Activated B cell treated with CpG ODN at 0.5 μM for 24 hours (primary cell): ENCODE measurements at regions not wholly inside any gene's neighbourhood (a gene's known extent, or its start where the extent isn't known, plus 50 kb on each side); places are given as distances from the start of the nearest gene placed in this dataset.

Experiments
- ATAC-seq: fragments of 200-7000 bp; cut with Tn5 transposase; one replicate; pipeline ENCODE4 v1.10.0; 2021; ENCODE audit warnings: low read depth, mild to moderate bottlenecking, moderate library complexity
- CTCF ChIA-PET: fragments of 350-600 bp; sonication (Branson Sonifier 250); formaldehyde crosslinking; loops from one replicate; lab custom pipeline; 2021; ENCODE audit warnings: antibody characterized with exemption; lab: Charles Lee
- POLR2A ChIA-PET: fragments of 350-600 bp; sonication (Branson Sonifier 250); formaldehyde crosslinking; loops from one replicate; lab custom pipeline; 2021; ENCODE audit warnings: antibody characterized with exemption; lab: Charles Lee
- DNase-seq: peaks from one replicate; pipeline ENCODE4 v3.0.0; 2022
- H3K27ac Mint-ChIP-seq: one replicate; pipeline ENCODE4 v1.8.0; 2020; ENCODE audit warnings: mixed read lengths
- H3K27me3 Mint-ChIP-seq: one replicate; pipeline ENCODE4 v1.8.0; 2021; ENCODE audit warnings: mixed read lengths
- H3K36me3 Mint-ChIP-seq: one replicate; pipeline ENCODE4 v1.8.0; 2021; ENCODE audit warnings: low read depth, mixed read lengths
- H3K4me1 Mint-ChIP-seq: one replicate; pipeline ENCODE4 v1.8.0; 2021; ENCODE audit warnings: mixed read lengths
- H3K4me3 Mint-ChIP-seq: one replicate; pipeline ENCODE4 v1.8.0; 2020; ENCODE audit warnings: mild to moderate bottlenecking, mixed read lengths
- H3K9me3 Mint-ChIP-seq: one replicate; pipeline ENCODE4 v1.8.0; 2020; ENCODE audit warnings: mixed read lengths
- intact Hi-C: fragments of 100-400 bp; cut with micrococcal nuclease; formaldehyde crosslinking; loops from one replicate; pipeline ENCODE4 v1.15.1; 2024
- TF ChIP-seq, protein P1 (sequence below): fragments of 200-600 bp; IDR thresholded peaks from one replicate; pipeline ENCODE4 v1.8.0; 2022; ENCODE audit warnings: antibody characterized with exemption, mild to moderate bottlenecking

DNA sequence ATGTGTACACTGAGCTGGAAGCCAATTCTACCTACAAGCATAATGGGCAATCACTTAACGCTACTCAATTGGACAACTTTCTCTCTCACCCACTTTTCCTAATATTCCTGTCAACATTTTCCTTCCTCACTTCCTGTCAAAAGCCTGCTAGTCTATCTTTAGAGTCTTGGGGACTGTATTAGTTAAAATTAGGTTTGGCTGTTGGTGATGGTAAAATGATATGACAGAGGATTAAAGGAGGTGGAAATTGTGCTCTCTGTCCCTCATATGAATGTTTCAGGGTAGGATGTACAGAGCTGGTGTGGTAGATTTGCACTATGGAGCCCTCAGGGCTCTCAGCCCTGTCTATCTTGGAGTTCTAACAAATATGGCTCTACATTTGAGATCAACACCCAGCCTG is 129.7 kb downstream of the CEP57L1 start:
- TF ChIP-seq, protein P1, sequence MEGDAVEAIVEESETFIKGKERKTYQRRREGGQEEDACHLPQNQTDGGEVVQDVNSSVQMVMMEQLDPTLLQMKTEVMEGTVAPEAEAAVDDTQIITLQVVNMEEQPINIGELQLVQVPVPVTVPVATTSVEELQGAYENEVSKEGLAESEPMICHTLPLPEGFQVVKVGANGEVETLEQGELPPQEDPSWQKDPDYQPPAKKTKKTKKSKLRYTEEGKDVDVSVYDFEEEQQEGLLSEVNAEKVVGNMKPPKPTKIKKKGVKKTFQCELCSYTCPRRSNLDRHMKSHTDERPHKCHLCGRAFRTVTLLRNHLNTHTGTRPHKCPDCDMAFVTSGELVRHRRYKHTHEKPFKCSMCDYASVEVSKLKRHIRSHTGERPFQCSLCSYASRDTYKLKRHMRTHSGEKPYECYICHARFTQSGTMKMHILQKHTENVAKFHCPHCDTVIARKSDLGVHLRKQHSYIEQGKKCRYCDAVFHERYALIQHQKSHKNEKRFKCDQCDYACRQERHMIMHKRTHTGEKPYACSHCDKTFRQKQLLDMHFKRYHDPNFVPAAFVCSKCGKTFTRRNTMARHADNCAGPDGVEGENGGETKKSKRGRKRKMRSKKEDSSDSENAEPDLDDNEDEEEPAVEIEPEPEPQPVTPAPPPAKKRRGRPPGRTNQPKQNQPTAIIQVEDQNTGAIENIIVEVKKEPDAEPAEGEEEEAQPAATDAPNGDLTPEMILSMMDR = no peak
- CTCF ChIA-PET = no interaction called here
- H3K4me1 Mint-ChIP-seq = no peaks in the 10 kb centered on the region

DNA sequence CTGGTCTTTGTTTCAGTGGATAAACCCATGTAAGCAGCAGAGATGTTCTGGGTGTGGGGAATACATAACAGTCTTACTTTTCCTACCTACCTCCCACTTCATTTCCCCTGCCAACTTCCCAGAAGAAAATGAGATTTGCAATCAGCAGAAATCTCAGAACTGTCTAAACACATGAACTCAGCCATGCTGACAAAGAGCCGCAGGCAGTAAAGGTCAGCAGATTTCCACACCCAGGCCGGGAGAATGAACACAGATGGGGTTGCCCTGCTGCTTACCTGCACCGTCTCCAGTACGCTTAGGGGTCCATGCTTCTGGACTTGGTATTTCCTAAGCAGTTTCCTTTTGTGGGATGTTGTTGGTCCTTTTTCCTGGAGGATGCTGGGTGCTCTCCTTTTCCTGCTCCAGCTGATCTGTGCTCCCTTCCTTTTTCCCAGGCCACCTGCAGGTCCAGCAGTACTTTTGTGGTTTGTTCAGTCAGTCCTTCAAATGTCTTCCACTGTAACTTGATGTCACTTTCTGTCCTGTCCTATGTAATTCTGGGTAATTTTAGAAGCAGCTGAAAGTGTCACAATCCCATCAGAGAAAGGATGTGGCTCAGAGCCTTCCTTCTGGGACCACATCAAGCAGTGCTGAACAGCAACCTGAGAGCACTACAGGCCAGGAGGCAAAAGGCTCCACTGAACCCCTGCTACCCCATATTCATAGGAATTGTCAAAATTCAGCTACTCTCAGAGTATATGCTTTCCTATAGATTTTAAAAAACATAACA is 129.0 kb downstream of the CEP57L1 start:
- ATAC-seq = no peak
- POLR2A ChIA-PET = no interaction called here
- H3K9me3 Mint-ChIP-seq = no peaks in the 10 kb centered on the region
- TF ChIP-seq, protein P1 = no peak
- no peak overlapping the region for H3K4me3 Mint-ChIP-seq
- peaks cover 3% of the 10 kb centered on the region for H3K27me3 Mint-ChIP-seq
- CTCF ChIA-PET = no interaction called here
- H3K27ac Mint-ChIP-seq = no peak overlapping the region
- no peaks in the 10 kb centered on the region for H3K4me1 Mint-ChIP-seq
- H3K36me3 Mint-ChIP-seq = no peaks in the 10 kb centered on the region
- no peak for DNase-seq
- intact Hi-C loops = no loop called here

More for the DNA sequence above, 129.7 kb downstream of the CEP57L1 start:
- no peak for DNase-seq
- Mint-ChIP-seq H3K36me3 (no peaks in the 10 kb centered on the region), H3K27me3 (peaks cover 3% of the 10 kb centered on the region), H3K4me3 (no peak overlapping the region), H3K27ac (no peak overlapping the region), H3K9me3 (no peaks in the 10 kb centered on the region)
- POLR2A ChIA-PET = no interaction called here
- intact Hi-C loops = no loop called here
- no peak for ATAC-seq

DNA sequence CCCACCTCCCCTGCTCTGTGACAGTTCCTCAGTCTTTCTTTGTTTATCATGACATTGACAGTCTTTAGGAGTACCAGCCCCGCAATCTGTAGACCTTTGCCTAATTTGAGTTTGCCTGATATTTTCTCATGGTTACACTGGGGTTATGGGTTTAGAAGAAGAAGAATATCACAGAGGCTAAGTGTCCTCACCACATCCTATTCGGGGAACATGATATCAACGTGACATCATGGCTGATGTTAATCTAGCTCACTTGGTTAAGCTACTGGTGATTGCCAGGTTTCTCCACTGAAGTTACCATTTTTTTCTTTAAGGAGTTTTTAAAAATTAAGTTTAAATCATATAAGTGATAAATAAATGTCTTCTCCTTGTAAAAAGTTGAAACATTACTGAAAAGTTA is 127.5 kb downstream of the CEP57L1 start:
- TF ChIP-seq, protein P1 = no peak
- Mint-ChIP-seq H3K27me3 (peaks cover 3% of the 10 kb centered on the region), H3K4me3 (no peak overlapping the region), H3K36me3 (no peaks in the 10 kb centered on the region), H3K4me1 (no peaks in the 10 kb centered on the region), H3K27ac (no peak overlapping the region), H3K9me3 (no peaks in the 10 kb centered on the region)
- CTCF ChIA-PET = no interaction called here
- DNase-seq (no peak), ATAC-seq (no peak)
- POLR2A ChIA-PET = no interaction called here
- intact Hi-C loops = no loop called here

DNA sequence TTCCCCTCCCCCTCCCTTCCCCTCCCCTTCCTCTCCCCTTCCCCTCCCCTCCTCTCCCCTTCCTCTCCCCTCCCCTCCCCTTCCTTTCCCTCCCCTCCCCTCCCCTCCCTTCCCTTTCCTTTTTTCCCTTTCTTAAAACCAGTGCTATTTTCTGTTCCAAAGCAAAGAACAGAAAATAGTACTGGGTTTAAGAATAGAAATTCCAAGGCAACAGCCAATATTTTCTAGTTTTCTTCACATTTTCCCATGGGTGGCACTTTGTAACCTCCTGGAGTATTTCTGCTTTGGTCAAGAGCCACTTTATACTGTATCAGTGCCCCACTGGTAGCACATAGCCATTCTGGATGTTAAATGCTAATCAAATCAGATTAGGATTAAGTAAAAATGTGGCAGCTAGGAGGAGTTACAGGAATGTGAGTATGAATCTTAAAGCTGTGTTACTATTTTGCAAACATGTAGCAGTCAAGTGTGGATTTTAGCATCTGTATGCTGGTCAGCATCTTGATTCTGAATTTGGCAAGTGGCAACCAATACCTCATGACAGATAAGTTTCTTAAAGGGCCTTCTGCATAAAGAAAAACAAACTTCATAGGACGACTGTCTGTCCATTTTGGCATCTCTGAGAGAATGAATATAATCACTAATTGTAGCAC is 126.4 kb downstream of the CEP57L1 start:
- intact Hi-C loops = no loop called here
- Mint-ChIP-seq H3K4me3 (no peak overlapping the region), H3K27ac (no peak overlapping the region), H3K27me3 (peaks cover 4% of the 10 kb centered on the region), H3K36me3 (no peaks in the 10 kb centered on the region), H3K9me3 (no peaks in the 10 kb centered on the region), H3K4me1 (no peaks in the 10 kb centered on the region)
- POLR2A ChIA-PET = no interaction called here
- DNase-seq (no peak), ATAC-seq (no peak)
- TF ChIP-seq, protein P1 = no peak
- CTCF ChIA-PET = no interaction called here
